Stimulated activated naive B cell treated with anti-CD40 and anti-IgM and Interleukin-4, amounts not matched to agents 10 μg/mL and 1 μg/mL and 100 μg/mL, for 72 hours (primary cell): ENCODE measurements at regions not wholly inside any gene's neighbourhood (a gene's known extent, or its start where the extent isn't known, plus 50 kb on each side); places are given as distances from the start of the nearest gene placed in this dataset.

Experiments used
- ATAC-seq, 2 donors: fragments of 150-1000 bp; cut with Tn5 transposase; replicated peaks; 2 replicates each; pipeline ENCODE4 v1.10.0; 2021; ENCODE audit warnings: moderate library complexity in 1 of 2
- DNase-seq: peaks from one replicate; pipeline ENCODE4 v3.0.0; 2021
- H3K27ac Mint-ChIP-seq: one replicate; pipeline ENCODE4 v1.8.0; 2022; ENCODE audit warnings: mild to moderate bottlenecking, mixed read lengths
- H3K27me3 Mint-ChIP-seq, 2 donors: one replicate each; pipeline ENCODE4 v1.8.0; 2022; ENCODE audit warnings: mixed read lengths in 2 of 2
- H3K36me3 Mint-ChIP-seq, 2 donors: one replicate each; pipeline ENCODE4 v1.8.0; 2022; ENCODE audit warnings: mixed read lengths in 2 of 2, mild to moderate bottlenecking in 1 of 2
- H3K4me1 Mint-ChIP-seq, 2 donors: one replicate each; pipeline ENCODE4 v1.8.0; 2022; ENCODE audit warnings: mixed read lengths in 2 of 2, mild to moderate bottlenecking in 1 of 2
- H3K4me3 Mint-ChIP-seq, 2 donors: one replicate each; pipeline ENCODE4 v1.8.0; 2022; ENCODE audit warnings: mild to moderate bottlenecking in 2 of 2, mixed read lengths in 2 of 2, moderate library complexity in 1 of 2
- H3K9me3 Mint-ChIP-seq, 2 donors: one replicate each; pipeline ENCODE4 v1.8.0; 2022; ENCODE audit warnings: mixed read lengths in 2 of 2, mild to moderate bottlenecking in 1 of 2

GRCh38 chr20:21033817-21034216 lies 72.3 kb downstream of the LINC00237 start:
- no peak overlapping the region for H3K27ac Mint-ChIP-seq
- H3K36me3 Mint-ChIP-seq, result no peaks in the 10 kb centered on the region
- ATAC-seq (no peak), DNase-seq (no peak)
- H3K9me3 Mint-ChIP-seq, result no peaks in the 10 kb centered on the region
- H3K4me3 Mint-ChIP-seq, result no peak overlapping the region
- no peaks in the 10 kb centered on the region for H3K4me1 Mint-ChIP-seq
- H3K27me3 Mint-ChIP-seq, result peaks cover 25 to 35% of the 10 kb centered on the region in 2 donors

- Mint-ChIP-seq H3K4me3 (no peak overlapping the region), H3K36me3 (no peaks in the 10 kb centered on the region), H3K9me3 (no peaks in the 10 kb centered on the region), H3K4me1 (no peaks in the 10 kb centered on the region), H3K27me3 (peaks cover 31 to 42% of the 10 kb centered on the region in 2 donors), H3K27ac (no peak overlapping the region)
- no peak for DNase-seq
- no peak for ATAC-seq
Observed at GRCh38 chr20:21031666-21032065, 74.5 kb downstream of the LINC00237 start.

GRCh38 chr20:21029341-21029740 lies 76.8 kb downstream of the LINC00237 start:
- H3K4me1 Mint-ChIP-seq, result no peaks in the 10 kb centered on the region
- peaks cover 27 to 31% of the 10 kb centered on the region in 2 donors for H3K27me3 Mint-ChIP-seq

GRCh38 chr20:21028921-21029320 lies 77.2 kb downstream of the LINC00237 start:
- Mint-ChIP-seq H3K9me3 (no peaks in the 10 kb centered on the region), H3K27ac (no peak overlapping the region), H3K4me3 (no peak overlapping the region), H3K4me1 (no peaks in the 10 kb centered on the region), H3K36me3 (no peaks in the 10 kb centered on the region), H3K27me3 (peaks cover 25 to 30% of the 10 kb centered on the region in 2 donors)
- ATAC-seq (no peak), DNase-seq (no peak)

More at GRCh38 chr20:21029341-21029740, 76.8 kb downstream of the LINC00237 start:
- no peaks in the 10 kb centered on the region for H3K36me3 Mint-ChIP-seq
- H3K4me3 Mint-ChIP-seq, result no peak overlapping the region
- ATAC-seq (no peak), DNase-seq (no peak)
- H3K27ac Mint-ChIP-seq, result no peak overlapping the region
- no peaks in the 10 kb centered on the region for H3K9me3 Mint-ChIP-seq

GRCh38 chr20:21028436-21028835 lies 77.7 kb downstream of the LINC00237 start:
- ATAC-seq (no peak), DNase-seq (no peak)
- H3K27me3 Mint-ChIP-seq, result peaks cover 29 to 30% of the 10 kb centered on the region in 2 donors
- no peaks in the 10 kb centered on the region for H3K36me3 Mint-ChIP-seq
- no peaks in the 10 kb centered on the region for H3K9me3 Mint-ChIP-seq
- H3K4me3 Mint-ChIP-seq, result no peak overlapping the region
- no peaks in the 10 kb centered on the region for H3K4me1 Mint-ChIP-seq
- H3K27ac Mint-ChIP-seq, result no peak overlapping the region

GRCh38 chr20:21027569-21027968 lies 78.6 kb downstream of the LINC00237 start:
- DNase-seq, result no peak
- H3K36me3 Mint-ChIP-seq, result no peaks in the 10 kb centered on the region
- H3K4me3 Mint-ChIP-seq, result no peak overlapping the region
- ATAC-seq, result no peak
- H3K27me3 Mint-ChIP-seq, result peaks cover 29 to 30% of the 10 kb centered on the region in 2 donors
- no peaks in the 10 kb centered on the region for H3K9me3 Mint-ChIP-seq
- H3K27ac Mint-ChIP-seq, result no peak overlapping the region
- no peaks in the 10 kb centered on the region for H3K4me1 Mint-ChIP-seq

GRCh38 chr20:21026951-21027350 lies 79.2 kb downstream of the LINC00237 start:
- ATAC-seq, result no peak
- H3K36me3 Mint-ChIP-seq, result no peaks in the 10 kb centered on the region
- H3K4me1 Mint-ChIP-seq, result no peaks in the 10 kb centered on the region
- H3K9me3 Mint-ChIP-seq, result no peaks in the 10 kb centered on the region
- H3K27me3 Mint-ChIP-seq, result peaks cover 28 to 29% of the 10 kb centered on the region in 2 donors
- H3K27ac Mint-ChIP-seq, result no peak overlapping the region
- DNase-seq, result no peak
- H3K4me3 Mint-ChIP-seq, result no peak overlapping the region

- Mint-ChIP-seq H3K4me3 (no peak overlapping the region), H3K27me3 (peaks cover 26 to 33% of the 10 kb centered on the region in 2 donors), H3K4me1 (peaks cover 0 to 3% of the 10 kb centered on the region in 2 donors), H3K36me3 (no peaks in the 10 kb centered on the region), H3K27ac (no peak overlapping the region), H3K9me3 (no peaks in the 10 kb centered on the region)
- no peak for ATAC-seq
- DNase-seq, result no peak
Observed at GRCh38 chr20:21024420-21024819, 81.7 kb downstream of the LINC00237 start.

GRCh38 chr20:21022925-21023324 lies 83.2 kb downstream of the LINC00237 start:
- Mint-ChIP-seq H3K27me3 (peaks cover 35 to 38% of the 10 kb centered on the region in 2 donors), H3K4me1 (peaks cover 0 to 3% of the 10 kb centered on the region in 2 donors), H3K36me3 (no peaks in the 10 kb centered on the region), H3K4me3 (no peak overlapping the region), H3K9me3 (no peaks in the 10 kb centered on the region), H3K27ac (no peak overlapping the region)
- DNase-seq (no peak), ATAC-seq (no peak)

- ATAC-seq (no peak), DNase-seq (no peak)
- peaks cover 32 to 35% of the 10 kb centered on the region in 2 donors for H3K27me3 Mint-ChIP-seq
- H3K36me3 Mint-ChIP-seq, result no peaks in the 10 kb centered on the region
- no peaks in the 10 kb centered on the region for H3K9me3 Mint-ChIP-seq
- no peak overlapping the region for H3K4me3 Mint-ChIP-seq
- H3K4me1 Mint-ChIP-seq, result peaks cover 0 to 3% of the 10 kb centered on the region in 2 donors
- no peak overlapping the region for H3K27ac Mint-ChIP-seq
Observed at GRCh38 chr20:21021472-21021790, 84.7 kb downstream of the LINC00237 start.

- Mint-ChIP-seq H3K9me3 (no peaks in the 10 kb centered on the region), H3K36me3 (no peaks in the 10 kb centered on the region), H3K27ac (no peak overlapping the region), H3K27me3 (peaks cover 32 to 35% of the 10 kb centered on the region in 2 donors), H3K4me1 (peaks cover 0 to 3% of the 10 kb centered on the region in 2 donors), H3K4me3 (no peak overlapping the region)
- DNase-seq (no peak), ATAC-seq (no peak)
Observed at GRCh38 chr20:21020659-21021471, 85.3 kb downstream of the LINC00237 start.

- Mint-ChIP-seq H3K9me3 (no peaks in the 10 kb centered on the region), H3K27ac (no peak overlapping the region), H3K27me3 (peaks cover 39% of the 10 kb centered on the region in 2 donors), H3K4me1 (peaks cover 0 to 3% of the 10 kb centered on the region in 2 donors), H3K36me3 (no peaks in the 10 kb centered on the region), H3K4me3 (no peak overlapping the region)
- DNase-seq (no peak), ATAC-seq (no peak)
Observed at GRCh38 chr20:21019814-21020658, 86.1 kb downstream of the LINC00237 start.

GRCh38 chr20:21019468-21019813 lies 86.7 kb downstream of the LINC00237 start:
- Mint-ChIP-seq H3K4me3 (no peak overlapping the region), H3K27me3 (peaks cover 39 to 40% of the 10 kb centered on the region in 2 donors), H3K4me1 (peaks cover 0 to 3% of the 10 kb centered on the region in 2 donors), H3K27ac (no peak overlapping the region), H3K36me3 (no peaks in the 10 kb centered on the region), H3K9me3 (no peaks in the 10 kb centered on the region)
- DNase-seq (no peak), ATAC-seq (no peak)

GRCh38 chr20:21018576-21018975 lies 87.6 kb downstream of the LINC00237 start:
- H3K4me3 Mint-ChIP-seq, result no peak overlapping the region
- peaks cover 37 to 40% of the 10 kb centered on the region in 2 donors for H3K27me3 Mint-ChIP-seq

More at GRCh38 chr20:21018576-21018975, 87.6 kb downstream of the LINC00237 start:
- H3K36me3 Mint-ChIP-seq, result no peaks in the 10 kb centered on the region
- H3K4me1 Mint-ChIP-seq, result peaks cover 0 to 3% of the 10 kb centered on the region in 2 donors
- ATAC-seq (no peak), DNase-seq (no peak)
- H3K9me3 Mint-ChIP-seq, result no peaks in the 10 kb centered on the region
- no peak overlapping the region for H3K27ac Mint-ChIP-seq
